OCI-LY7 (cell line): ENCODE measurements at regions not wholly inside any gene's neighbourhood (a gene's known extent, or its start where the extent isn't known, plus 50 kb on each side); places are given as distances from the start of the nearest gene placed in this dataset.

Experiments used
- BruUV-seq: library from RNA; stranded (reverse); fragments of 400-500 nt; replicated peaks from 2 replicates; lab custom pipeline; 2021; lab: Mats Ljungman, UMichigan
- CTCF ChIA-PET: fragments of 300-600 bp; sonication (Branson Sonifier 250); formaldehyde crosslinking; loops from one replicate; lab custom pipeline; 2022; ENCODE audit warnings: antibody characterized with exemption; ENCODE audit not compliant: unreplicated experiment; lab: Charles Lee
- POLR2A ChIA-PET: fragments of 300-600 bp; sonication (Branson Sonifier 250); formaldehyde crosslinking; loops from one replicate; lab custom pipeline; 2022; ENCODE audit warnings: antibody characterized with exemption; lab: Charles Lee
- DNase-seq: peaks from one replicate; pipeline ENCODE4 v3.0.0-alpha.2; 2015; ENCODE audit warnings: low spot score
- H2AFZ ChIP-seq: fragments of 200-600 bp; sonication (generic), shearing (Covaris generic); 2 replicates; pipeline ENCODE4 v1.6.1; 2014; ENCODE audit warnings: mild to moderate bottlenecking, antibody characterized with exemption, low read length, moderate library complexity
- H3K27ac ChIP-seq: fragments of 200-600 bp; sonication (generic); 2 replicates; pipeline ENCODE4 v1.5.1; 2014; ENCODE audit warnings: mixed run types, low read depth, mild to moderate bottlenecking, moderate library complexity, low read length, inconsistent platforms; ENCODE audit not compliant: poor library complexity, severe bottlenecking
- H3K36me3 ChIP-seq: fragments of 200-600 bp; sonication (generic); 2 replicates; pipeline ENCODE4 v1.6.1; 2014; ENCODE audit warnings: mild to moderate bottlenecking, antibody characterized with exemption, low read length, moderate library complexity, mixed read lengths; ENCODE audit not compliant: insufficient read depth
- H3K4me1 ChIP-seq: fragments of 200-600 bp; sonication (generic); 2 replicates; pipeline ENCODE4 v1.5.1; 2014; ENCODE audit warnings: mild to moderate bottlenecking, low read length; ENCODE audit not compliant: insufficient read depth, poor library complexity, severe bottlenecking
- H3K4me2 ChIP-seq: fragments of 200-600 bp; sonication (generic); 2 replicates; pipeline ENCODE4 v1.6.1; 2014; ENCODE audit warnings: mild to moderate bottlenecking, low read length
- H3K4me3 ChIP-seq: fragments of 200-600 bp; sonication (generic); 2 replicates; pipeline ENCODE4 v1.5.1; 2014; ENCODE audit warnings: mild to moderate bottlenecking, low read depth, low read length; ENCODE audit not compliant: poor library complexity, severe bottlenecking
- H3K79me2 ChIP-seq: fragments of 200-600 bp; sonication (generic); 2 replicates; pipeline ENCODE4 v1.6.1; 2016; ENCODE audit warnings: low read depth, mild to moderate bottlenecking, low read length, moderate library complexity, mixed read lengths; ENCODE audit not compliant: insufficient read depth
- H3K9me2 ChIP-seq: fragments of 200-600 bp; sonication (generic); 2 replicates; pipeline ENCODE4 v1.6.1; 2016; ENCODE audit warnings: mild to moderate bottlenecking, low read length, mixed read lengths; ENCODE audit not compliant: insufficient read depth
- H3K9me3 ChIP-seq: fragments of 200-600 bp; sonication (generic); 2 replicates; pipeline ENCODE4 v1.6.1; 2014; ENCODE audit warnings: mild to moderate bottlenecking, mixed run types, low read length, mixed read lengths
- H4K20me1 ChIP-seq: fragments of 200-600 bp; sonication (generic); 2 replicates; pipeline ENCODE4 v1.6.1; 2014; ENCODE audit warnings: mild to moderate bottlenecking, antibody characterized with exemption, low read length, moderate library complexity, mixed read lengths; ENCODE audit not compliant: insufficient read depth
- EZH2phosphoT487 ChIP-seq: fragments of 200-600 bp; sonication (generic); IDR thresholded peaks from 2 replicates; pipeline ENCODE4 v1.6.1; 2018; ENCODE audit warnings: low read depth, borderline replicate concordance, mild to moderate bottlenecking, mixed run types, antibody characterized with exemption, low read length, moderate library complexity, mixed read lengths
- intact Hi-C: fragments of 100-400 bp; cut with micrococcal nuclease; formaldehyde crosslinking; loops from one replicate; pipeline ENCODE4 v1.10.0; 2022; ENCODE audit not compliant: unreplicated experiment
- TF ChIP-seq, protein P1 (sequence below): fragments of 200-600 bp; sonication (generic); conservative IDR thresholded peaks from 2 replicates; pipeline ENCODE4 v1.5.1; 2014; ENCODE audit warnings: mild to moderate bottlenecking, antibody characterized with exemption, low read length, moderate library complexity, mixed read lengths

GRCh38 chr4:75422998-75423397, 91.2 kb downstream of the RCHY1 start:
- no peaks in the 10 kb centered on the region for H3K79me2 ChIP-seq
- BruUV-seq = no TSS peak
- H3K4me3 ChIP-seq = no peak overlapping the region
- TF ChIP-seq EZH2phosphoT487 = no peak
- TF ChIP-seq, protein P1, sequence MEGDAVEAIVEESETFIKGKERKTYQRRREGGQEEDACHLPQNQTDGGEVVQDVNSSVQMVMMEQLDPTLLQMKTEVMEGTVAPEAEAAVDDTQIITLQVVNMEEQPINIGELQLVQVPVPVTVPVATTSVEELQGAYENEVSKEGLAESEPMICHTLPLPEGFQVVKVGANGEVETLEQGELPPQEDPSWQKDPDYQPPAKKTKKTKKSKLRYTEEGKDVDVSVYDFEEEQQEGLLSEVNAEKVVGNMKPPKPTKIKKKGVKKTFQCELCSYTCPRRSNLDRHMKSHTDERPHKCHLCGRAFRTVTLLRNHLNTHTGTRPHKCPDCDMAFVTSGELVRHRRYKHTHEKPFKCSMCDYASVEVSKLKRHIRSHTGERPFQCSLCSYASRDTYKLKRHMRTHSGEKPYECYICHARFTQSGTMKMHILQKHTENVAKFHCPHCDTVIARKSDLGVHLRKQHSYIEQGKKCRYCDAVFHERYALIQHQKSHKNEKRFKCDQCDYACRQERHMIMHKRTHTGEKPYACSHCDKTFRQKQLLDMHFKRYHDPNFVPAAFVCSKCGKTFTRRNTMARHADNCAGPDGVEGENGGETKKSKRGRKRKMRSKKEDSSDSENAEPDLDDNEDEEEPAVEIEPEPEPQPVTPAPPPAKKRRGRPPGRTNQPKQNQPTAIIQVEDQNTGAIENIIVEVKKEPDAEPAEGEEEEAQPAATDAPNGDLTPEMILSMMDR = no peak
- DNase-seq = no peak
- H4K20me1 ChIP-seq = no peaks in the 10 kb centered on the region
- ChIA-PET POLR2A (no interaction called here), CTCF (no interaction called here)
- intact Hi-C loops = no loop called here
- H3K9me2 ChIP-seq = no peaks in the 10 kb centered on the region
- H3K4me2 ChIP-seq = no peak overlapping the region
- H3K9me3 ChIP-seq = no peaks in the 10 kb centered on the region
- H2AFZ ChIP-seq = no peak overlapping the region
- no peak overlapping the region for H3K27ac ChIP-seq
- no peaks in the 10 kb centered on the region for H3K4me1 ChIP-seq
- no peaks in the 10 kb centered on the region for H3K36me3 ChIP-seq

DNA sequence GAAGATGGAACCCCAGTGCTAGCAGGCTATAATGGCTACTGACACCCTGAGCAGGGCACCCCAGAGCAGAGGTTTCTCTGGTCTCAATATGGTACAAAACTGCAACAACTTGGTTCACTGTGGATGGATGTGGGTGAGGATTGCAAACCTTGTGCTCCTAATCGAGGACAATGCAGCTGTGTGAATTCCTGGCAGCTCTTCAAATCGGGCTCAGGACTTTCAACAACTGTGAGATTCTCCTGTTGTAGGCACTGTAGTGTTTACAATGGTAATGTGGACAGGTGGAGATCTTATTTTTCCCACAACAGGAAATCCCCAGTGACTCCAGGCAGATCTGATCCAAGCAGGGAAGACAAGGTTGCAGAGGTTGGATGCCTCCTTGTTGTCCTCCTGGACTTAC, 101.5 kb downstream of the RCHY1 start:
- H3K27ac ChIP-seq = no peak overlapping the region
- intact Hi-C loops = no loop called here
- no peak overlapping the region for H2AFZ ChIP-seq
- no peaks in the 10 kb centered on the region for H3K4me1 ChIP-seq
- H3K79me2 ChIP-seq = no peaks in the 10 kb centered on the region
- CTCF ChIA-PET = no interaction called here
- no TSS peak for BruUV-seq
- H3K4me2 ChIP-seq = no peak overlapping the region
- no peaks in the 10 kb centered on the region for H3K36me3 ChIP-seq
- TF ChIP-seq, protein P1 = no peak
- no peak for TF ChIP-seq EZH2phosphoT487
- H3K4me3 ChIP-seq = no peak overlapping the region
- H3K9me2 ChIP-seq = no peaks in the 10 kb centered on the region
- no peaks in the 10 kb centered on the region for H3K9me3 ChIP-seq
- no peak for DNase-seq
- POLR2A ChIA-PET = interaction anchor here (0.6 kb wide), 1 partner anchor 283 kb away, joined by 3 read pairs; no protein-coding TSS in a partner anchor
- no peaks in the 10 kb centered on the region for H4K20me1 ChIP-seq

GRCh38 chr4:75398501-75398900, 115.7 kb downstream of the RCHY1 start:
- H3K9me3 ChIP-seq = no peaks in the 10 kb centered on the region
- H3K4me2 ChIP-seq = no peak overlapping the region
- H2AFZ ChIP-seq = no peak overlapping the region
- DNase-seq = no peak
- TF ChIP-seq EZH2phosphoT487 = no peak
- TF ChIP-seq, protein P1 = no peak
- intact Hi-C loops = no loop called here
- H3K36me3 ChIP-seq = no peaks in the 10 kb centered on the region
- no peaks in the 10 kb centered on the region for H4K20me1 ChIP-seq
- H3K27ac ChIP-seq = no peak overlapping the region
- no peaks in the 10 kb centered on the region for H3K9me2 ChIP-seq
- no peak overlapping the region for H3K4me3 ChIP-seq
- H3K79me2 ChIP-seq = no peaks in the 10 kb centered on the region
- POLR2A ChIA-PET = no interaction called here
- BruUV-seq = no TSS peak
- CTCF ChIA-PET = no interaction called here
- H3K4me1 ChIP-seq = no peaks in the 10 kb centered on the region
